ENCODE measurements at regions not wholly inside any gene's neighbourhood (a gene's known extent, or its start where the extent isn't known, plus 50 kb on each side); places are given as distances from the start of the nearest gene placed in this dataset.
A peak's percentile ranks its signal among the peaks of the same experiment; 100 is the strongest.

DNA sequence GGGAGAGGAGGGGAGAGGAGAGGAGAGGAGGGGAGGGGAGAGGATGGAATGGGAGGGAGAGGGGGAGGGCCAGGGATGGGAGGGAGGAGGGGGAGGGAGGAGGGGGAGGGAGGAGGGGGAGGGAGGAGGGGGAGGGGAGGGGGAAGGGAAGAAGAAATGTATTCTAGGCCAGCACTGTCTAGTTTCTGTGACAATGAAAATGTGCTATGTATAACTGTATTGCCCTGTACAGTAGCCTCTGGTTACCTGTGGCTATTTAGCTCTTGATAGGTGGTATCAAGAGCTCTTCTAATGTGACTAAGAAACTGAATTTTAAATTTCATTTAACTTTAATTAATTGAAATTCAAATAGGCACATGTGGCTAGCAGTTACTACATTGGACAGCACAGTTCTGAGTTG, 143.1 kb downstream of the BTC start:
- no peak for DNase-seq

DNA sequence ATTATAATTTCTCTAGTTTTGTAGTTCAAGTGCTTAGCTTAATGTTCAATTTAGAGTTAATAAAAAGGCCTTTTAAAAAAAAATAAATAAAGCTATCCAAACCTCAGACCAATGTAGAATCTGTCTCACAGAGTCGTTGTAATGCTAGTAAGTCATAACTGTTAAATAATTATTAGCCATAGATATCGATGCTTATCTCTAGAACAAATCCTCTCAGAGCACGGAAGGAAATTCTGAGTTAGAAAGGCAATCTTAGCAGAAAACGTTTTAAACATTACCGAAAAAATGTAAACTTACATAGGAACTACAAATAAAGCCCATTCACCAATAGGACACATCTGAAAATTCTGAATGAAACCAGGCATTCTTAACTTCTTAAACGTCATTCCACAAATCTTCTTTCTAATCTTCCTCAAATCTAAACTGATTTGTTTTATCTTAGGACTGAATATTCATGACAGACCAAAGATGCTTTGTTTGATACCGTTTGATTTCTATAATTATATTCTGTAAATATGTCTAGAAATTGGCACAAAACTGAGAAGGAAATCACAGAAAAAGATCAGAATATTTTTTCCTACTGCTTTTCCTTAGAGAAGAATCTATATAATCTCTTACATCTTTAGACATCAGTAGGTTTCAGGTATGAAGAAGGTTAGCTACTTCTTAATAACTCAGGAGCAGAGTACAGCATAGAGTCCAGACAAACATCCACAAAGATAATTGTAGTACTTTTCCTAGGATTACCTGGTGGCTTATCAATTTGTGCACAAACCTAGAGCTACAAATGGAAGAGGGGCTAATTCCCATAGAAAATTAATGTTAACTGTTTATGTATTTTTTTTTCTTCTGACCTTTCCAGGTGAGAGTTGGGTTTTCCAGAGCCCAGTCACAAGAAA, 140.7 kb downstream of the BTC start:
- DNase-seq = no peak

DNA sequence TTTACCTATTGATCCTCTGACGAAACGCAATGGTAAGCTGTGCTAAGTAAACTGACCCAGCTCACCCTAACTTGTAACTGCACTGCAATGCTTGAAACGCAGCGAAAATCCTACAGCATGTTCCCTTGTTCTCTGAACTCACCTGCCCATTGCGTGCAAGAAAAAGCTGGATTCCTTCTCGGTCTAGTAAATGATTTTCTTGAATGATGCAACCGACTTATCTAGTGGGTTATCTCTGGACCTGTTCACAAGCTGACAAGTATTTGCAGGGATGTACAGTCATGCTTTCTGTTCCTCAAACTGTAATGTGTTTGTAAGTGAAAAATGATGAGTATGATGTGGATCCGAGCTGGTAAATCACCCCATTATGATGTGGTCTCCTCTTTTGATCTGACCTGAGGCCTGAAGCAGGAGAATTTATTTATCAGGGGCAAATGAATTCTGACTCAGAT, 140.1 kb downstream of the BTC start:
- DNase-seq = no peak

- no peak for DNase-seq
These were observed 137.7 kb downstream of the BTC start for GRCh38 chr4:74656596-74656995.

DNA sequence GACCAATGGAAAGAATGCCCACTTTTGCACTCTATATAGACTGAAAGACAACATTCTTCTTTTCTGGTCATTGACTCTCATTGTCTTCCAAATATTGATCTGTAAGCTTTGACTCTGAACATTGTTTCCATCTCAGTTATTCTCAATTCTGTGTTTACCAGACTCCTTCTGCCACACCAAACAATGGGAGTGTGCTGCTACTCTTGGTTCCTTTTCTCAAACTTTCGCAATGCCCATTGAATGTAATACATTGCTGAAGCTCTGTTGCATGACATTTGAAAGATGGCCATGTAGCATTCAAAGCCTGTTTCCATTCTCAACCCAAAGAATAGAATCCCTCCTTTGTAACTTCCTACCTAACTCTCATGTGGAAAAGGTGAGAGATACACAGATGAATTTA, 136.2 kb downstream of the BTC start:
- DNase-seq = no peak

GRCh38 chr4:74659576-74660411, 134.5 kb downstream of the BTC start:
- DNase-seq = no peak

DNA sequence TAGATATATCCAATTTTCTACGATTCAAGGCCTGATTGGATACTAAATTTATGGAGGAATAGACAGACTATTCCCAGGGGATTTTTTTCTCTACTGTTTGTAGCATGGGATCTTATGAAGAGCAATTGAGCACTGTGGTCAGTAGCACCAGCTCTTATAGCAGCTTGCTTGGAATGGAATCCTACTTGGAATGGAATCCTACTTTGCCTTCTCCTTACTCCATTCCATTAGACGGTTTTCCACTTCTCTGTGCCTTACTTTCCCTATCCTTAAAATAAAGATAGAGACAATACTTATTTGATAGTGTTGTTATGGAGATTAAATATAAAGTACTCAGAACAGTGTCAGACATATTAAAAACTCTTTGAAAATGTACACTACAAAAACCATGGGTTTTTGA, 133.5 kb downstream of the BTC start:
- no peak for DNase-seq

DNA sequence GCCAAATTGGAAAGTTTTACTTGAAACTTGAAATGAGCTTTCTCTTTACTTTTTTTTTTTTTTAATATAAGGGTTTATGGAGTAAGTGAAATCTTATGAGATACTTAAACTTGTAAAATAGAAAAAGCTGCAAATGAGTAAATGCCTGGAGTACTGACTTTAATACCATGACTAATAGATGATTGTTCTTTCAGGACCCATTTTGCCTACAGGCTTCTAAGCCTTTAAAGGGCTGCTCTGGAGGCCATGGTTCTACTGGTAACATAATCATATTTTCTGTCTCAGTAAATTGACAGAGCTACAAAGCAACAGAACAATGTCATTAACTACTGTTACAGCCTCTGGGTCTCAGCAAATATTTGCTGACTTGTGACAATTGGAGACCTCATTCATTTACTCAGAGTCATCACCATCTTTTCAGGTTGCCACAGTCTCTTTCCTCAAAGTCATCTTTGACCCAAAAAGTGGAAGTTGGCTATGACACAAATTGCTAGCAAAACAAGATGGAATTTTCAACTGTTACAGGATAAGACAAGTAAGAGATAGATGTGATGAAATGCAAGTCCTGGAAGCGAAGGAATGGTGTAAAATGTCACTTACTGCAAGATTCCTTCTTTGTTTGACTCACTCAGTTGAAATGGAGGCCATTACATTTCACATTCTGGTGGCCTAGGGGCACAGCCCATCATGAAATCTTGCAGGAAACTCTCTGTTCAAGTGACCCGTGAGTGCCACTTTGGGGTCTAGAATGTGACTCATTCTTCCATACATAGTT, 132.7 kb downstream of the BTC start:
- DNase-seq = no peak

GRCh38 chr4:74663631-74664030, 130.7 kb downstream of the BTC start:
- DNase-seq = no peak

DNA sequence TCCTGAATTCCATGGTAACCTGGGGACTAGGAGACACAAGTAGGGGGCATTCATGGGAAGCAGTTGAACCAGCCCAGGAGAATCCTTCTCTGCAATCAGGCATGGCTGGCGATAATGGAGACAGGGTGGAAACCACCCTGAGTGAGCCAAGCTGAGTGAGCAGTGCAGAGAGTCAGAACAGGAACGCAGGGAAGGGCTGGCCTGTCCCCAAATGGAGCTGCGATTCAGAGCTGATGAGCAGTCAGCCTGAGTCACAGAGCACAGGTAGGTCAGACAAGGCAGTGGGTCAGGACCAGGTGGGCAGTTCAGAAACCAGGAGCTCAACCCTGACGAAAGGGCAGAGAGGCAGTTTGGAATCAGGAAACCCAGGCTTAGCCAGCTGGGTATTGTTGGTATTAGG, 129.0 kb downstream of the BTC start:
- no peak for DNase-seq

DNA sequence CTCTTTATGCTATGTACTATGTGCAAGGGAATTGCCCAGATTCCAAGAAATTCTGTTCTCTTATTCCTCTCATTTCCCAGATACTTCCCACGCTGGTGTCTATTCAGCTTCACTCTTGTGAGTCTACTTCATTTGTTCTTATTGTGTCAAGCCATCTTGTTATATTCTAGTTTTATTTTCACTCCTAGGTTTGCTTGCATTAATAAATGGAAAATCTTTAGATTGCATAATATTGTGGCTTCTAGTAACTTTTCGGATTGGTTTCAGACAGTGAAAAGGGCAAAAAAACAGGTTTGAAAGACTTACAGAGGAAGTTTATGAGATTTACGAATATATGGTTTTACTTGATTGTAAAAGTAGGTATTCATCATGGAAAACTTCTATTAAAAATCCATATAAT, 128.4 kb downstream of the BTC start:
- DNase-seq = no peak

DNA sequence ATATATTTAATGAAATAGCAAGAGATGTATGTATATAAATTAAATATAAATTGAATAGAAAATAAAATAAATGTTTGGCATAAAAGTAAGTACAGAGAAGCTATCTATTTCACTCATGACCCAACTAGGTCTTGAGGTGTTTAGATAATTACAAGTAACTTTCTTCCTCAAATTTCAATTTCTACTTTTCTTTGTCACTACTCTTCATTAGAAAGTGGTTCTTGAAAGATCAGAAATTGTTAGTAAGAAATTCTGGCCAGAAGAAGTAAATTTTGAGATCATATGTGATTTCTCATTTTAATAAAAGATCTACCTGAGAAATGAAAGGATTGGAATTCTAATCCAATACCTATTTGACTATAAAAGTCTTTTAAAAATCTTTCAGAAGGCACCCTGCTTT, 126.9 kb downstream of the BTC start:
- DNase-seq = no peak

- DNase-seq = no peak
These were observed 126.4 kb downstream of the BTC start for GRCh38 chr4:74667944-74668343.

DNA sequence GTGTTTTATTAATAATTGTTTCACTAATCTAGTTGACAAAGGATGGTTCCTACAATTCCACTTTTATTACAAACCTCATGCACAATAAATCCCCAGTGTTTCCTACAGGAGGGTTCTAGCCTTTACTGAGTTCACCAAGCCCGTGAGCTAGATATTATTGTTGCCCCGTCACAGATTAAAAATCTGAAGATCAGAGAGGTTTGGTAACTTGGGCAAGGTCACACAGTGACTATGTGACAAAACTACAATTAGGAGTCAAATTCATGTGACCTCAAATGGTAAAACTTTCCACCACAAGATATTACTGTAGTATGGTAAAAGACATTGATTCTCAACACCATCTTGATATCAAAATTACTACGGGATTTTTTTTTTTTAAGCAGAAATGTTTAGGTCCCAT, 124.6 kb downstream of the BTC start:
- DNase-seq = no peak

GRCh38 chr4:74670583-74670982, 123.7 kb downstream of the BTC start:
- no peak for DNase-seq

- DNase-seq = peak; percentile 23
These were observed 123.1 kb downstream of the BTC start for GRCh38 chr4:74671080-74671698.

- DNase-seq = no peak
These were observed 119.6 kb downstream of the BTC start for GRCh38 chr4:74674750-74675149.

DNA sequence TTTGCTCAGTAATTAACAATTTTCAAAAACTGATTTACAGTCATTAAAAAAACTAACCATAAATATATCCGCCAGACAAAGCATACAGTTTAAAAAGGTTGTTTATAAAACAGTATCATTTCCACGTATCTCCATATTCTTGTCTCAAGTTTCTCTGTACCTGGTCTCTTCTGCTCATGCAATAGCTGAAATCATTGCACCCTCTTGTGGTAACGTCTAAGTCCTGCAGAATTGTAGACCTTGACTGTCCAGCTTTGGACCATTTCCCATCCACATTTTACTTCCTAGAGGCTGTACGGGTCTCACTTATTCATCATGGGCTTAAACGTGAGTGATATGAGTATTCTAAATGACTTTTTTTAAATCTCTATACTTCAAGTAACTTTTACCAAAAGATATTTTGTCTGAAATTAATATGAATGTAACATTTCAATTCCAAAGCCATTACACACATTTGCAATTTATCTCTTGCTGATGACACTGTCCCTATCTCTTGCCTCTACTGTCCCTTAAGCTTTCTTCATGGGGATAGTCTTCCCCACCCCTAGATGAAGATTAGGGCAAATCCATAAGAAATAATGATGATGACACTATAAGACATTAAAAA, 118.5 kb downstream of the BTC start:
- DNase-seq = no peak

DNA sequence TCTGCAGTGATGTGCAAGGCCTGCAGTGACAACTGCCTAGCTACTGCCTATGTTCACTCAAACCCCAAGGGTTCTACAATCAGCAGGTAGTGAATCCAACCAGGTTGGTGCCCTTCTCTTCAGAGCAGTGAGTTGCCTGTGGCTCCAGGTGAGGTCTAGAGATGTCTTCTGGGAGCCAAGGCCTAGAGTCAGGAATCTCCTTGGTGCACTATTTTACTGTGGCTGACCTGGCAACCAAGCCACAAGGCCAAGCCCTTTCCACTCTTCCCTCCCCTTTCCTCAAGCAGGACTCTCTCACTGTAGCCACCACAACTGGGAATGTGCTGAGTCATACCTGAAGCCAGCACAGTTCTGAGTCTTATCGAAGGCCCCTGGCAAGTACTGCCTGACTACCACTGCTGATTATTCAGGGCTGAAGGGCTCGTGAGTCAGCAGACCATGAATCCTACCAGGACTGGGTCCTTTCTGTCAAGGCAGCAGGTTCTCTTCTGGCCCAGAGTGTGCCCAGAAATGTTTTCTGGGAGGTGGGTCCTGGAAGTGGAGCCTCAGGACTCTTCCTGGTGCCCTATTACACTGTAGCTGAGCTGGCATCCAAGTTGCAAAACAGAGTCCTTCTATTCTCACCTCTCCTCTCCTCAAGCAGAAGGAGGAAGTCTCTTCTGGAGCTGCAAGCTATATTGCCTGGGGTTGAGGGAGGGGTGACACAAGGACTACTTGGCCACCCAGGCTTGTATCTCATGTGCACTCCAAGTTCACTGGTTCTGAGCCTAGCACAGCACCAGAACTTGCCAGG, 111.6 kb downstream of the BTC start:
- DNase-seq = no peak

- DNase-seq = no peak
These were observed 101.4 kb downstream of the BTC start for GRCh38 chr4:74692972-74693371.
